Gastroesophageal sphincter (tissue), 3 donors: ENCODE measurements at regions not wholly inside any gene's neighbourhood (a gene's known extent, or its start where the extent isn't known, plus 50 kb on each side); places are given as distances from the start of the nearest gene placed in this dataset.

Experiments used
- CTCF ChIP-seq, 4 experiments: fragments of 200-600 bp in 2 of 4; fragments of 450-650 bp in 2 of 4; sonication (generic) in 1 of 4; IDR thresholded peaks; one replicate each; pipeline ENCODE4 v1.5.1; 2017 to 2019; ENCODE audit warnings: antibody characterized with exemption in 4 of 4, mild to moderate bottlenecking in 2 of 4, moderate library complexity in 2 of 4
- POLR2A ChIP-seq, 2 donors: fragments of 450-650 bp; IDR thresholded peaks; one replicate each; pipeline ENCODE4 v1.6.1; 2017; ENCODE audit warnings: antibody characterized with exemption in 2 of 2, mild to moderate bottlenecking in 2 of 2, moderate library complexity in 1 of 2

GRCh38 chr21:21614966-21615365 lies 616.8 kb downstream of the NCAM2 start:
- TF ChIP-seq CTCF (IDR thresholded peaks at IDR 0.05), result no peak
- no peak for TF ChIP-seq POLR2A (IDR thresholded peaks at IDR 0.05)
